ENCODE measurements at regions not wholly inside any gene's neighbourhood (a gene's known extent, or its start where the extent isn't known, plus 50 kb on each side); places are given as distances from the start of the nearest gene placed in this dataset.
A peak's percentile ranks its signal among the peaks of the same experiment; 100 is the strongest.

GRCh38 chr21:15524855-15525254 lies 204.9 kb upstream of the USP25 start:
- H3K9me3 ChIP-seq (ENCODE audit: insufficient read depth, low read depth, low read length) = no peaks in the 10 kb centered on the region
- no peak overlapping the region for H2AFZ ChIP-seq (ENCODE audit: low read length)
- no peaks in the 10 kb centered on the region for H3F3A ChIP-seq (ENCODE audit: low read depth)
- H3K9me2 ChIP-seq (replicated peaks; ENCODE audit: low read depth, low read length) = no peaks in the 10 kb centered on the region
- no peaks in the 10 kb centered on the region for H3K27me3 ChIP-seq (ENCODE audit: insufficient read depth, low read length, poor library complexity, severe bottlenecking)
- H3K4me2 ChIP-seq (ENCODE audit: low read depth, low read length, poor library complexity, severe bottlenecking) = no peak overlapping the region
- no peak overlapping the region for H3K9ac ChIP-seq (ENCODE audit: low read depth, low read length, poor library complexity, severe bottlenecking)
- H3K79me2 ChIP-seq (ENCODE audit: insufficient read depth, low read length) = no peaks in the 10 kb centered on the region
- TF ChIP-seq EZH2phosphoT487 (IDR thresholded peaks at IDR 0.05; ENCODE audit: borderline replicate concordance) = no peak
- TF ChIP-seq CTCF (conservative IDR thresholded peaks at IDR 0.05; ENCODE audit: low read length) = no peak
- no peaks in the 10 kb centered on the region for H3K36me3 ChIP-seq (ENCODE audit: insufficient read depth, low read length)
- H3K4me1 ChIP-seq (ENCODE audit: insufficient read depth, low read length, poor library complexity, severe bottlenecking) = peaks cover 27% of the 10 kb centered on the region
- no peak overlapping the region for H3K4me3 ChIP-seq (ENCODE audit: low read length, poor library complexity, severe bottlenecking)
- no peaks in the 10 kb centered on the region for H4K20me1 ChIP-seq (ENCODE audit: insufficient read depth, low read length, poor library complexity, severe bottlenecking)

GRCh38 chr21:15526798-15527197 lies 203.0 kb upstream of the USP25 start:
- no peaks in the 10 kb centered on the region for H3K79me2 ChIP-seq (ENCODE audit: insufficient read depth, low read length)
- no peaks in the 10 kb centered on the region for H4K20me1 ChIP-seq (ENCODE audit: insufficient read depth, low read length, poor library complexity, severe bottlenecking)
- no peak for TF ChIP-seq CTCF (conservative IDR thresholded peaks at IDR 0.05; ENCODE audit: low read length)
- TF ChIP-seq EZH2phosphoT487 (IDR thresholded peaks at IDR 0.05; ENCODE audit: borderline replicate concordance) = no peak
- H3F3A ChIP-seq (ENCODE audit: low read depth) = no peaks in the 10 kb centered on the region
- H2AFZ ChIP-seq (ENCODE audit: low read length) = no peak overlapping the region
- no peak overlapping the region for H3K4me3 ChIP-seq (ENCODE audit: low read length, poor library complexity, severe bottlenecking)
- H3K4me1 ChIP-seq (ENCODE audit: insufficient read depth, low read length, poor library complexity, severe bottlenecking) = peaks cover 17% of the 10 kb centered on the region
- H3K36me3 ChIP-seq (ENCODE audit: insufficient read depth, low read length) = no peaks in the 10 kb centered on the region
- H3K27me3 ChIP-seq (ENCODE audit: insufficient read depth, low read length, poor library complexity, severe bottlenecking) = no peaks in the 10 kb centered on the region
- no peaks in the 10 kb centered on the region for H3K9me2 ChIP-seq (replicated peaks; ENCODE audit: low read depth, low read length)
- H3K9ac ChIP-seq (ENCODE audit: low read depth, low read length, poor library complexity, severe bottlenecking) = no peak overlapping the region
- H3K9me3 ChIP-seq (ENCODE audit: insufficient read depth, low read depth, low read length) = no peaks in the 10 kb centered on the region; the same call in 1 of the 2 replicates
- H3K4me2 ChIP-seq (ENCODE audit: low read depth, low read length, poor library complexity, severe bottlenecking) = peak overlapping the region; percentile 12

GRCh38 chr21:15528346-15528745 lies 201.4 kb upstream of the USP25 start:
- no peaks in the 10 kb centered on the region for H3K36me3 ChIP-seq (ENCODE audit: insufficient read depth, low read length)
- TF ChIP-seq EZH2phosphoT487 (IDR thresholded peaks at IDR 0.05; ENCODE audit: borderline replicate concordance) (no peak), CTCF (conservative IDR thresholded peaks at IDR 0.05; ENCODE audit: low read length) (no peak)
- no peaks in the 10 kb centered on the region for H3K9me2 ChIP-seq (replicated peaks; ENCODE audit: low read depth, low read length)
- no peak overlapping the region for H2AFZ ChIP-seq (ENCODE audit: low read length)
- H3K79me2 ChIP-seq (ENCODE audit: insufficient read depth, low read length) = no peaks in the 10 kb centered on the region
- no peak overlapping the region for H3K9ac ChIP-seq (ENCODE audit: low read depth, low read length, poor library complexity, severe bottlenecking)
- H3K4me2 ChIP-seq (ENCODE audit: low read depth, low read length, poor library complexity, severe bottlenecking) = no peak overlapping the region
- H3F3A ChIP-seq (ENCODE audit: low read depth) = no peaks in the 10 kb centered on the region
- no peak overlapping the region for H3K4me3 ChIP-seq (ENCODE audit: low read length, poor library complexity, severe bottlenecking)
- H3K27me3 ChIP-seq (ENCODE audit: insufficient read depth, low read length, poor library complexity, severe bottlenecking) = no peaks in the 10 kb centered on the region
- H4K20me1 ChIP-seq (ENCODE audit: insufficient read depth, low read length, poor library complexity, severe bottlenecking) = no peaks in the 10 kb centered on the region
- H3K4me1 ChIP-seq (ENCODE audit: insufficient read depth, low read length, poor library complexity, severe bottlenecking) = peaks cover 17% of the 10 kb centered on the region
- no peaks in the 10 kb centered on the region; the same call in 1 of the 2 replicates for H3K9me3 ChIP-seq (ENCODE audit: insufficient read depth, low read depth, low read length)
